Tibial nerve (tissue), 3 donors: ENCODE measurements at regions not wholly inside any gene's neighbourhood (a gene's known extent, or its start where the extent isn't known, plus 50 kb on each side); places are given as distances from the start of the nearest gene placed in this dataset.

Source experiments
- POLR2A ChIP-seq, 2 donors: fragments of 450-650 bp; IDR thresholded peaks; one replicate each; pipeline ENCODE4 v1.6.1; 2017; ENCODE audit warnings: antibody characterized with exemption in 2 of 2, mild to moderate bottlenecking in 2 of 2, moderate library complexity in 2 of 2
- TF ChIP-seq, protein P1 (sequence below), 5 experiments: fragments of 200-600 bp in 3 of 5; fragments of 450-650 bp in 2 of 5; sonication (generic) in 3 of 5; IDR thresholded peaks; one replicate each; pipeline ENCODE4 v1.5.1; 2016 to 2019; ENCODE audit warnings: antibody characterized with exemption in 5 of 5, mild to moderate bottlenecking in 3 of 5, moderate library complexity in 2 of 5

DNA sequence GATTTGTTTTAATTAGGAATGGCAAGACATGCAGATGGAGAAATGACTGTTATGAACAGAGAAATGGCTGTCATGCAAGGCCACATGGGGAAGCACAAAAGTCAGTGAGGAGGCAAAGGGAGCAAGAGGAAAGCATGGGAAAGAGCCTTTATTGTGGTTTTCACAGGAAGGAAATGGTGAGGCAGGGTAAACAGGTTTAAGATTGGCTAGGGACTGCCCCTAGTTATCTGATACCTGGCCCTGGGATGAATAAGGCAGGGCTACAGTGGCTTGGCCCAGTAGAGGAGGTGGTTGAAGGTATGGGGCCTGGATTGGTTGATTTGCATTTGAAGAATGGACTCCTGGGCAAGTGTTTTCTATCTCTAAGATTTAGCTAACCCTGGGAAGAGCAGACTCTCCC is 168.7 kb upstream of the CNOT2 start:
- TF ChIP-seq, protein P1, sequence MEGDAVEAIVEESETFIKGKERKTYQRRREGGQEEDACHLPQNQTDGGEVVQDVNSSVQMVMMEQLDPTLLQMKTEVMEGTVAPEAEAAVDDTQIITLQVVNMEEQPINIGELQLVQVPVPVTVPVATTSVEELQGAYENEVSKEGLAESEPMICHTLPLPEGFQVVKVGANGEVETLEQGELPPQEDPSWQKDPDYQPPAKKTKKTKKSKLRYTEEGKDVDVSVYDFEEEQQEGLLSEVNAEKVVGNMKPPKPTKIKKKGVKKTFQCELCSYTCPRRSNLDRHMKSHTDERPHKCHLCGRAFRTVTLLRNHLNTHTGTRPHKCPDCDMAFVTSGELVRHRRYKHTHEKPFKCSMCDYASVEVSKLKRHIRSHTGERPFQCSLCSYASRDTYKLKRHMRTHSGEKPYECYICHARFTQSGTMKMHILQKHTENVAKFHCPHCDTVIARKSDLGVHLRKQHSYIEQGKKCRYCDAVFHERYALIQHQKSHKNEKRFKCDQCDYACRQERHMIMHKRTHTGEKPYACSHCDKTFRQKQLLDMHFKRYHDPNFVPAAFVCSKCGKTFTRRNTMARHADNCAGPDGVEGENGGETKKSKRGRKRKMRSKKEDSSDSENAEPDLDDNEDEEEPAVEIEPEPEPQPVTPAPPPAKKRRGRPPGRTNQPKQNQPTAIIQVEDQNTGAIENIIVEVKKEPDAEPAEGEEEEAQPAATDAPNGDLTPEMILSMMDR (IDR thresholded peaks at IDR 0.05): no peak
- no peak for TF ChIP-seq POLR2A (IDR thresholded peaks at IDR 0.05)
